ENCODE measurements at regions not wholly inside any gene's neighbourhood (a gene's known extent, or its start where the extent isn't known, plus 50 kb on each side); places are given as distances from the start of the nearest gene placed in this dataset.

DNA sequence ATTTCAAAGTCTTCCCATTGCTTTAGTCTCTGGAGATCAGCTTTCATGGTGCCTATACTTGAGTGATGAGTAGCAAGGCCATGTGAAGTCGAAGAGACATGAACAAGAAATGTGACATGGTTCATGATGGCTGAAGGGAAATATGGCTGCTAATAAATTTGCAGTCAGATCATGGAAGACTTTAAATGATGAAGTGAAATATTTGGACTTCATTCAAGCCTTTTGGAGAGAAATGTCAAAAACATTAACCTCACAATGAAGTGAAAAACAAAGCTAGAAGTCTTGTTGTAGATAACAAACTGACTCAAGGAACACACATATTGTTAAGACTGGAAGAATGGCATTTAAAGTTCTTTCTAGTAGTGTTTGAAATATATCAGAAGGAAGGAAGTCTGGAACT is 120.3 kb upstream of the CCDC54 start:
- no peak for TF ChIP-seq POLR2A (IDR thresholded peaks at IDR 0.05)
- no peak for TF ChIP-seq CTCF (IDR thresholded peaks at IDR 0.05)
